Left lung (tissue), 4 donors: ENCODE measurements at regions not wholly inside any gene's neighbourhood (a gene's known extent, or its start where the extent isn't known, plus 50 kb on each side); places are given as distances from the start of the nearest gene placed in this dataset.

Experiments used
- ATAC-seq: fragments of 200-7000 bp; cut with Tn5 transposase; one replicate; pipeline ENCODE4 v1.9.1; 2020; ENCODE audit warnings: moderate library complexity
- DNase-seq, 4 donors: peaks; one replicate each; pipeline ENCODE4 v3.0.0-alpha.2; 2013 to 2020
- H3K27ac ChIP-seq, 2 donors: fragments of 200-600 bp; sonication (generic) in 1 of 2; one replicate each; pipeline versions ENCODE4 v1.5.0 to v1.8.0; 2020 to 2021
- H3K27me3 ChIP-seq, 2 donors: fragments of 200-600 bp; sonication (generic) in 1 of 2; one replicate each; pipeline versions ENCODE4 v1.5.0 to v1.8.0; 2020 to 2021
- H3K36me3 ChIP-seq, 2 donors: fragments of 200-600 bp; sonication (generic) in 1 of 2; one replicate each; pipeline versions ENCODE4 v1.5.0 to v1.8.0; 2020 to 2021
- H3K4me1 ChIP-seq, 2 donors: fragments of 200-600 bp; one replicate each; pipeline ENCODE4 v1.8.0; 2021
- H3K4me3 ChIP-seq, 2 donors: fragments of 200-600 bp; sonication (generic) in 1 of 2; one replicate each; pipeline versions ENCODE4 v1.5.0 to v1.8.0; 2020 to 2021; ENCODE audit warnings: mild to moderate bottlenecking in 1 of 2
- H3K9me3 ChIP-seq, 2 donors: fragments of 200-600 bp; sonication (generic) in 1 of 2; one replicate each; pipeline versions ENCODE4 v1.5.0 to v1.8.0; 2020 to 2021
- intact Hi-C, 2 donors: fragments of 100-400 bp; cut with DNase I; formaldehyde crosslinking; loops; one replicate each; pipeline versions ENCODE4 v1.11.2 to v1.14.2; 2022
- TF ChIP-seq, protein P1 (sequence below), 2 donors: fragments of 200-600 bp; sonication (generic) in 1 of 2; IDR thresholded peaks; one replicate each; pipeline versions ENCODE4 v1.5.0 to v1.8.0; 2021; ENCODE audit warnings: antibody characterized with exemption in 2 of 2
- donor health status: DM: no; HTN: yes; CAD: no.
- donor health status: DM: no; HTN: no; CAD: no.

DNA sequence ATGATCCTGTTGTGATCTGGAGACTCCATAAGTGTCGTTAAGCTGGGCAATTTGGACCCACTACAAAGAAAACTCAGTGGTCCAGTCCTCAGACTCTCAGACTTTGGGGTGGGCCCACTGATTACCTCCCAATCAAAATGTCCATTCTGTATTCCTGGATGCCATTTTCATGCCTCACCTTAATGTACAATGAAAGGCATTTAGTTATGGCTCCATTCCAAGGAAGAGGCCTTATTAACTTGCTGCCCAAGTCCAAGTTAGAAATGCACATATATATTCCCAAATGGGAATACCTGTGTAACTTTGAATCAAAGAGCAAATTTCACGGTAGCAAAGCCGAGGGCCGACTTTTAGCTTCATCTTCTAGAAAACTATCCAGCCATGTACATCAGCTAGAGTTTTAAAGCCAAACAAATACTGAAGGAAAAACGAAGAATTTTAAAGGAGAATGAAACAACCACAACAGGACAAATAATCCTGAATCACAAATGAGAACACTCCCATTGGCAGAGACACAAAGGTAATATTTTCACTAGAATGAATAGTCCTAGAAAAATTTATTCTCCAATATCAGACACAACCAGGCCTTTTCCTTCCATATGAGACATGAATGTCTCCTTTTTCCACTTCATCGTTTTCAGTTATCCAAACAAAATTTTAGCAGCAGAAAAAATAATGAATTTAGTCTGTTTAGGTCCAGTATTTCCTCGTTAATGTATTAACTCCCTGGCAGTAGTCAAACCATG, 63.7 kb upstream of the HHIP start:
- no peaks in the 10 kb centered on the region for H3K27me3 ChIP-seq
- DNase-seq, result no peak
- H3K4me1 ChIP-seq, result no peaks in the 10 kb centered on the region
- H3K4me3 ChIP-seq, result no peak overlapping the region
- no peaks in the 10 kb centered on the region for H3K36me3 ChIP-seq
- H3K27ac ChIP-seq, result peak overlapping the region; percentile 42 to 53
- H3K9me3 ChIP-seq, result no peaks in the 10 kb centered on the region
- TF ChIP-seq, protein P1, sequence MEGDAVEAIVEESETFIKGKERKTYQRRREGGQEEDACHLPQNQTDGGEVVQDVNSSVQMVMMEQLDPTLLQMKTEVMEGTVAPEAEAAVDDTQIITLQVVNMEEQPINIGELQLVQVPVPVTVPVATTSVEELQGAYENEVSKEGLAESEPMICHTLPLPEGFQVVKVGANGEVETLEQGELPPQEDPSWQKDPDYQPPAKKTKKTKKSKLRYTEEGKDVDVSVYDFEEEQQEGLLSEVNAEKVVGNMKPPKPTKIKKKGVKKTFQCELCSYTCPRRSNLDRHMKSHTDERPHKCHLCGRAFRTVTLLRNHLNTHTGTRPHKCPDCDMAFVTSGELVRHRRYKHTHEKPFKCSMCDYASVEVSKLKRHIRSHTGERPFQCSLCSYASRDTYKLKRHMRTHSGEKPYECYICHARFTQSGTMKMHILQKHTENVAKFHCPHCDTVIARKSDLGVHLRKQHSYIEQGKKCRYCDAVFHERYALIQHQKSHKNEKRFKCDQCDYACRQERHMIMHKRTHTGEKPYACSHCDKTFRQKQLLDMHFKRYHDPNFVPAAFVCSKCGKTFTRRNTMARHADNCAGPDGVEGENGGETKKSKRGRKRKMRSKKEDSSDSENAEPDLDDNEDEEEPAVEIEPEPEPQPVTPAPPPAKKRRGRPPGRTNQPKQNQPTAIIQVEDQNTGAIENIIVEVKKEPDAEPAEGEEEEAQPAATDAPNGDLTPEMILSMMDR (IDR thresholded peaks at IDR 0.05), result no peak
- ATAC-seq, result peak; percentile 11
- intact Hi-C loops, result no loop called here

DNA sequence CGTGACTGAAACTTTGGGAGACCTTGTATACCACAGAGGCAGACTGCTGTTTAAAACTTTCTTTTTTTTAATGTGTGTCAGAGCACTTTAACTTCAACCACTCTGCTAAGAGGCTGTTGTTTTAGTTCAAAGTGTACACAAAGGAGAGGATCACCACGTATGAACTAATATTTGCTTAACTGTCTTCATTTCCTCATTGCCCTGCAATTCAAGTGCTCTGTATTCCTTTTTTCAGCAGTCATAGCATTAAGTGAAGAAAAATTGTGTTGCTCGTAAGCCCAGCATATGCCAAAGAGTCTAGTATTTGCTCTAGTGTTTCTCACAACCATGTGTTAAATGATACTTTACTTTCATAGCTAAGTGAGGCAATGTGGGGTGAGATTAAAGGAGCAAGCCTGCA, 63.0 kb upstream of the HHIP start:
- no peak overlapping the region for H3K4me3 ChIP-seq
- no peak for DNase-seq
- intact Hi-C loops, result no loop called here
- H3K27me3 ChIP-seq, result no peaks in the 10 kb centered on the region
- no peaks in the 10 kb centered on the region for H3K36me3 ChIP-seq
- peak; percentile 83 for ATAC-seq
- TF ChIP-seq, protein P1 (IDR thresholded peaks at IDR 0.05), result no peak
- H3K4me1 ChIP-seq, result no peaks in the 10 kb centered on the region
- peak overlapping the region; percentile 47 to 49 for H3K27ac ChIP-seq
- H3K9me3 ChIP-seq, result no peaks in the 10 kb centered on the region

DNA sequence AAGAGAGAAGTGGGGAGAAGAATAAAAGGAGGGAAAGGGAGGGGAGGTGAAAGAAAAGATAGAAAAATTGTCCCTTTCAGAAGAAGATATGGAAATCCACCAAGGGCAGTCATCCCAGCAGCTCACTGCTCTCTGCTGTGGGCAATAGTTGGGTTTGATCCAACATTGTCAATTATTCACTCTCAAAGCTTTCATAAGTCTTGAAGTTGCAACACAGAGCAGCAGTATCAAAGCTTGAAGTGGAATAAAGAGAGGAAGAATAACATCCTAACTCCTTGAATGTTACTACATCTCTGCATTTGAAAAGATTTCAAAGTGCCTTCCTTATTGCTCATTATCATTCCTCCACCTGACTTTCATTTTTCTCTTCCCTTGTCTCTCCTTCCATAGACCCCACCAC, 62.3 kb upstream of the HHIP start:
- no peak overlapping the region for H3K4me3 ChIP-seq
- H3K4me1 ChIP-seq, result no peaks in the 10 kb centered on the region
- TF ChIP-seq, protein P1 (IDR thresholded peaks at IDR 0.05), result no peak
- H3K9me3 ChIP-seq, result no peaks in the 10 kb centered on the region
- no peaks in the 10 kb centered on the region for H3K27me3 ChIP-seq
- intact Hi-C loops, result no loop called here
- peak in 1 of 4 donors; percentile 23 for DNase-seq
- H3K27ac ChIP-seq, result peak overlapping the region; percentile 47 to 49
- no peaks in the 10 kb centered on the region for H3K36me3 ChIP-seq
- peak; percentile 73 for ATAC-seq

DNA sequence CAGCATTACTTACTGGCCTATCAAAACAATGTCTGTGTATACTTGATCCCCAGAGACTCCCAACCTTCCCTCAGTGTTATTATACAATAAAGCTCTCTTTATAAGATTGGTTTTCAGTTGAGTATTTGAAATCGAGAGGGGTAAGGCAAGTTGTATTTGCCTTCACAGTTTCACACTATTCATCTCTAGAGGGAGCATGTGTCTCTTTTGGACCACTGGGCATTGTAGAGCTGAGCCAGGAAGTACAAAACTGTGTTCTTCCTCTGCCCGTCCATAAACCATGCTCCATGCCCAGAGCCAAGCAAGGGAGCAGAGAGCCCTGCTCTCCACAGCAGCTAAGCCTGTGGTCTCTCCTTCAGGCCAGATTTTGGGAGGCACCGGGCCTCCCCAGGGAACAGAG, 61.5 kb upstream of the HHIP start:
- Histone ChIP-seq H3K27me3 (no peaks in the 10 kb centered on the region), H3K4me1 (no peaks in the 10 kb centered on the region), H3K27ac (no peak overlapping the region), H3K4me3 (no peak overlapping the region), H3K9me3 (no peaks in the 10 kb centered on the region), H3K36me3 (no peaks in the 10 kb centered on the region)
- ATAC-seq, result peak; percentile 2
- TF ChIP-seq, protein P1 (IDR thresholded peaks at IDR 0.05), result no peak
- intact Hi-C loops, result no loop called here
- DNase-seq, result no peak

DNA sequence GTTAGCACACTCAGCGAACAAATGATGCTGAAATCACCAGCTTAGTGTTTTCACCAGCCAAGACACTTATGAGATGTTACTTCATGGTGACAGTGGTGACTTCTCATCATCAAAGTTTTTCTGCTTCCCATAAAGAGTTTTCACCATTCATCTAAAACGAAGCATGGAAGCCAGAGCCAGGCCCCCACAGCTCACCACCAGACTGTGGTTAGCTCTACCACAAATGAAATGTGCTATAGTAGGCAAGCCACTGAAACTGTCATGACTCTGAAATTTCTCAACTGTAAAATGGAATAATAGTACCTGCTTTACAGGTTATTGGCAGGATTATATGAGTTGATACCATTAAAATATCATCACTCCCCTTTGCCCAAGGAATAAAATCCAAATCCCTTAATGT, 56.4 kb upstream of the HHIP start:
- H3K4me3 ChIP-seq, result no peak overlapping the region
- ATAC-seq (no peak), DNase-seq (no peak)
- intact Hi-C loops, result no loop called here
- no peaks in the 10 kb centered on the region for H3K36me3 ChIP-seq
- no peaks in the 10 kb centered on the region for H3K27me3 ChIP-seq
- TF ChIP-seq, protein P1 (IDR thresholded peaks at IDR 0.05), result no peak
- no peaks in the 10 kb centered on the region for H3K4me1 ChIP-seq
- H3K9me3 ChIP-seq, result no peaks in the 10 kb centered on the region
- no peak overlapping the region for H3K27ac ChIP-seq
